GM12872 (cell line): ENCODE measurements at regions not wholly inside any gene's neighbourhood (a gene's known extent, or its start where the extent isn't known, plus 50 kb on each side); places are given as distances from the start of the nearest gene placed in this dataset.

ENCODE experiments used
- TF ChIP-seq, protein P1 (sequence below): IDR thresholded peaks from 3 replicates; pipeline ENCODE4 v1.5.1; 2011; ENCODE audit warnings: low read depth, mild to moderate bottlenecking, low read length, moderate library complexity; ENCODE audit not compliant: insufficient read depth

DNA sequence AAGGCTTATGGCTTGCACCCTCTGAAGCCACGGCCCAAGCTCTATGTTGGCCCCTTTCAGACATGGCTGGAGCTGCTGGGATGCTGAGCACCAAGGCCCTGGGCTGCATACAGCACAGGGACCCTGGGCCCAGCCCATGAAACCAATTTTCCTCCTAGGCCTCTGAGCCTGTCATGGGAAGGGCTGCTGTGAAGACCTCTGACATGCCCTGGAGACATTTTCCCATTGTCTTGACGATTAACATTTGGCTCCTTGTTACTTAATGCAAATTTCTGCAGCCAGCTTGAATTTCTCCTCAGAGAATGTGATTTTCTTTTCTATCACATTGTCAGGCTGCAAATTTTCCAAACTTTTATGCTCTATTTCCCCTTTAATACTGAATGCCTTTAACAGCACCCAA, 844.7 kb downstream of the PCDH18 start:
- TF ChIP-seq, protein P1, sequence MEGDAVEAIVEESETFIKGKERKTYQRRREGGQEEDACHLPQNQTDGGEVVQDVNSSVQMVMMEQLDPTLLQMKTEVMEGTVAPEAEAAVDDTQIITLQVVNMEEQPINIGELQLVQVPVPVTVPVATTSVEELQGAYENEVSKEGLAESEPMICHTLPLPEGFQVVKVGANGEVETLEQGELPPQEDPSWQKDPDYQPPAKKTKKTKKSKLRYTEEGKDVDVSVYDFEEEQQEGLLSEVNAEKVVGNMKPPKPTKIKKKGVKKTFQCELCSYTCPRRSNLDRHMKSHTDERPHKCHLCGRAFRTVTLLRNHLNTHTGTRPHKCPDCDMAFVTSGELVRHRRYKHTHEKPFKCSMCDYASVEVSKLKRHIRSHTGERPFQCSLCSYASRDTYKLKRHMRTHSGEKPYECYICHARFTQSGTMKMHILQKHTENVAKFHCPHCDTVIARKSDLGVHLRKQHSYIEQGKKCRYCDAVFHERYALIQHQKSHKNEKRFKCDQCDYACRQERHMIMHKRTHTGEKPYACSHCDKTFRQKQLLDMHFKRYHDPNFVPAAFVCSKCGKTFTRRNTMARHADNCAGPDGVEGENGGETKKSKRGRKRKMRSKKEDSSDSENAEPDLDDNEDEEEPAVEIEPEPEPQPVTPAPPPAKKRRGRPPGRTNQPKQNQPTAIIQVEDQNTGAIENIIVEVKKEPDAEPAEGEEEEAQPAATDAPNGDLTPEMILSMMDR, result no peak

GRCh38 chr4:136687118-136687517, 845.2 kb downstream of the PCDH18 start:
- TF ChIP-seq, protein P1, result no peak

DNA sequence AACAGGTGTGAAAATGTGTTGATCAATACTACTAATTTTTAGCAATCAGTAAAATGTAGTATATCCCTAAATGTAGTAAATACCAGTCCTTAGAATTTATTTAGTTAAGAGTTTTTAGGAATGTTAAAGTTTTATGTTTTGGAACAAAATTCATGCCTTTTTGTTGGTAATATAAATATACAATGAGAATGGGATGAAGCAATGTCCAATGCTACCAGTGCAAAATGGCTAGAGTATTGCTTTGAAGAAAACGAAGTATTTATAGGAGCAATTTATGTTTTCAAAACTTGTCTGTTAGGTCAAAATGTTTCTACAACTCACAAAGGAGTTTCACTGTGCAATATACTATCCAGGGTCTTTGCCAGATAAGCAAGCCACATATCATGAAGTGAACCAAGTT, 851.5 kb downstream of the PCDH18 start:
- TF ChIP-seq, protein P1, result no peak

DNA sequence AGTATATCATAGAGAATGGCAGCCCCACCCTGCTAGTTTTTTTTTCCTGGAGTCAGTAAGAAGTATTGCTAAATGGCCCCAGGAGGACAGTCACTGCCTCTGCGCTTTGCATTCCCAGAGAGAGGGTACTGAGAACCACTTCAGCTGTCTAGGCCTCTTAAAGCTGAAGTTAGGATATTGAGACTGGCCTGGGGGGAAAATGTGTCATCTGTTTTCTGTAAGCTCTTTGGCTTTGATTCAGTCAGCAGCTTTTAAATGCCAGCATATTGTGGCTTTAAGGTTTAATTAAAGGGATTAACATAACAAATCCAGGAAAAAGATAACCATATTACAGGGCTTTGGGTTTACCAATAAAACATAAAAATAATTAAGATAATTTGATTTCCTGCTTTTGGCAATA, 852.0 kb downstream of the PCDH18 start:
- TF ChIP-seq, protein P1, result no peak

GRCh38 chr4:136670265-136670664, 862.0 kb downstream of the PCDH18 start:
- TF ChIP-seq, protein P1, result no peak

GRCh38 chr4:136664988-136665387, 867.3 kb downstream of the PCDH18 start:
- TF ChIP-seq, protein P1, result no peak

DNA sequence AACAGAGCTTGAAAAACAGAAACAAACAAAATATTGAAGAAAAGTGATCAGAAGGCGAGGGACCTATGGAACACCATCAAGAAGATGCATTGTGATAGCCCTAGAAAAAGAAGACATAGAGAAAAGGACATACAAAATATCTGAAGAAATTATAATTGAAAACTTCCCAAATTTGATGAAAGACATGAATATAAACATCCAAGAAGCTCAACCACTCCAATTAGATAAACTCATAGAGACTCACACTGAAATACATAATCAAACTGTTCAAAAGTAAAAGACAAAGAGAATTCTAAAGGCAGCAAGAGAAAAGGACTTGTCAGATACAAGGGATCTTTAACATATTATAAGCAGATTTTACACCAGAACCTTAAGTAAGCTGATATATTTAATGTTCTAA, 869.8 kb downstream of the PCDH18 start:
- TF ChIP-seq, protein P1, result no peak

- TF ChIP-seq, protein P1, result no peak
Measured at GRCh38 chr4:136653640-136654406, 878.5 kb downstream of the PCDH18 start.
